HCT116 (cell line): ENCODE measurements at regions not wholly inside any gene's neighbourhood (a gene's known extent, or its start where the extent isn't known, plus 50 kb on each side); places are given as distances from the start of the nearest gene placed in this dataset.

ENCODE experiments used
- ATAC-seq: fragments of 200-7000 bp; cut with Tn5 transposase; 2 replicates; pipeline ENCODE4 v1.9.1; 2020; ENCODE audit warnings: mild to moderate bottlenecking, moderate library complexity
- BruUV-seq: library from RNA; stranded (reverse); fragments of 400-500 nt; replicated peaks from 2 replicates; lab custom pipeline; 2021; lab: Mats Ljungman, UMichigan
- CTCF ChIA-PET: fragments of 300-600 bp; sonication (Branson Sonifier 250); formaldehyde crosslinking; loops from one replicate; lab custom pipeline; 2021; ENCODE audit warnings: antibody characterized with exemption; lab: Charles Lee
- POLR2A ChIA-PET: fragments of 300-600, 350-600 bp; sonication (Branson Sonifier 250); formaldehyde crosslinking; loops from one replicate; lab custom pipeline; 2021; ENCODE audit warnings: antibody characterized with exemption; lab: Charles Lee
- RAD21 ChIA-PET, 2 experiments: fragments of 300-600 bp; sonication (Branson Sonifier 250); formaldehyde crosslinking; loops; one replicate each; lab custom pipeline; 2023; ENCODE audit warnings: low total read pairs in 2 of 2; ENCODE audit not compliant: uncharacterized antibody in 2 of 2, unreplicated experiment in 2 of 2, low non-redundant PET in 1 of 2; lab: Charles Lee
- DNase-seq: peaks from one replicate; pipeline ENCODE4 v3.0.0-alpha.2; 2010; ENCODE audit warnings: low read depth, low spot score
- H2AFZ ChIP-seq: fragments of 200-600 bp; shearing (Covaris generic), sonication (generic); 2 replicates; pipeline ENCODE4 v1.6.1; 2017; ENCODE audit warnings: low read depth, mixed run types, mixed read lengths, antibody characterized with exemption, low read length; ENCODE audit not compliant: poor library complexity, severe bottlenecking
- H3K27ac ChIP-seq: 2 replicates; pipeline ENCODE4 v1.5.1; 2012; ENCODE audit warnings: low read depth, low read length
- H3K27me3 ChIP-seq: fragments of 200-600 bp; sonication (generic); 2 replicates; pipeline ENCODE4 v1.6.1; 2016; ENCODE audit warnings: mixed run types, low read length, mixed read lengths; ENCODE audit not compliant: insufficient read depth
- H3K36me3 ChIP-seq, 2 experiments: fragments of 200-500 bp in 1 of 2; fragments of 200-600 bp in 1 of 2; sonication (Bioruptor generic) in 1 of 2; sonication (generic) in 1 of 2; 2 replicates each; pipeline versions ENCODE4 v1.5.1 to v1.6.1; 2014 to 2016; ENCODE audit warnings: low read length in 2 of 2, inconsistent platforms in 1 of 2, mixed read lengths in 1 of 2, mixed run types in 1 of 2; ENCODE audit not compliant: insufficient read depth in 2 of 2, control insufficient read depth in 1 of 2
- H3K4me1 ChIP-seq, 2 experiments: fragments of 200-600 bp in 1 of 2; sonication (generic) in 1 of 2; 2 replicates each; pipeline versions ENCODE4 v1.5.1 to v1.6.1; 2012 to 2017; ENCODE audit warnings: low read length in 2 of 2, inconsistent platforms in 1 of 2, mild to moderate bottlenecking in 1 of 2, mixed read lengths in 1 of 2, mixed run types in 1 of 2, moderate library complexity in 1 of 2; ENCODE audit not compliant: insufficient read depth in 2 of 2, control insufficient read depth in 1 of 2
- H3K4me2 ChIP-seq: fragments of 200-600 bp; sonication (generic); 2 replicates; pipeline ENCODE4 v1.6.1; 2017; ENCODE audit warnings: mixed run types, low read length, mixed read lengths
- H3K4me3 ChIP-seq, 2 experiments: fragments of 200-600 bp in 1 of 2; sonication (generic) in 1 of 2; replicated peaks in 1 of 2; 2 replicates each; pipeline ENCODE4 v1.5.1; 2011 to 2016; ENCODE audit warnings: low read length in 2 of 2, control low read depth in 1 of 2, low read depth in 1 of 2, mild to moderate bottlenecking in 1 of 2, mixed read lengths in 1 of 2, mixed run types in 1 of 2
- H3K79me2 ChIP-seq: fragments of 200-600 bp; sonication (generic); 2 replicates; pipeline ENCODE4 v1.6.1; 2017; ENCODE audit warnings: mild to moderate bottlenecking, mixed run types, low read length, moderate library complexity, mixed read lengths; ENCODE audit not compliant: insufficient read depth
- H3K9ac ChIP-seq: fragments of 200-600 bp; sonication (generic); 2 replicates; pipeline ENCODE4 v1.6.1; 2016; ENCODE audit warnings: low read length, mixed read lengths
- H3K9me2 ChIP-seq: fragments of 200-600 bp; sonication (generic), shearing (Covaris generic); 2 replicates; pipeline ENCODE4 v1.6.1; 2017; ENCODE audit warnings: mixed run types, mild to moderate bottlenecking, moderate library complexity; ENCODE audit not compliant: insufficient read depth
- H3K9me3 ChIP-seq, 2 experiments: fragments of 200-500 bp in 1 of 2; fragments of 200-600 bp in 1 of 2; sonication (Bioruptor generic) in 1 of 2; sonication (generic) in 1 of 2; 2 replicates each; pipeline ENCODE4 v1.6.1; 2014 to 2017; ENCODE audit warnings: low read length in 2 of 2, mixed read lengths in 2 of 2, inconsistent platforms in 1 of 2, low read depth in 1 of 2, mild to moderate bottlenecking in 1 of 2, mixed run types in 1 of 2, moderate library complexity in 1 of 2; ENCODE audit not compliant: control insufficient read depth in 1 of 2, insufficient read depth in 1 of 2
- H4K20me1 ChIP-seq: fragments of 200-600 bp; sonication (generic), shearing (Covaris generic); 2 replicates; pipeline ENCODE4 v1.6.1; 2017; ENCODE audit warnings: mixed run types, mild to moderate bottlenecking, moderate library complexity; ENCODE audit not compliant: insufficient read depth
- ATF3 ChIP-seq: IDR thresholded peaks from 2 replicates; pipeline ENCODE4 v1.6.1; 2012
- CEBPB ChIP-seq: IDR thresholded peaks from 2 replicates; pipeline ENCODE4 v1.6.1; 2012; ENCODE audit warnings: low read depth
- EGR1 ChIP-seq: IDR thresholded peaks from 2 replicates; pipeline ENCODE4 v1.6.1; 2012; ENCODE audit warnings: low read depth
- ELF1 ChIP-seq: IDR thresholded peaks from 2 replicates; pipeline ENCODE4 v1.6.1; 2012; ENCODE audit warnings: low read depth, borderline replicate concordance
- EZH2 ChIP-seq: fragments of 200-600 bp; sonication (generic); IDR thresholded peaks from 2 replicates; pipeline ENCODE4 v1.6.1; 2017; ENCODE audit warnings: antibody characterized with exemption, mixed run types
- EZH2phosphoT487 ChIP-seq: fragments of 200-600 bp; IDR thresholded peaks from 2 replicates; pipeline ENCODE4 v1.6.1; 2018; ENCODE audit warnings: antibody characterized with exemption, borderline replicate concordance
- FOSL1 ChIP-seq: IDR thresholded peaks from 2 replicates; pipeline ENCODE4 v1.6.1; 2012; ENCODE audit warnings: low read depth
- JUND ChIP-seq: IDR thresholded peaks from 2 replicates; pipeline ENCODE4 v1.6.1; 2012
- MAX ChIP-seq: IDR thresholded peaks from 2 replicates; pipeline ENCODE4 v1.6.1; 2012
- POLR2A ChIP-seq: IDR thresholded peaks from 2 replicates; pipeline ENCODE4 v1.7.0; 2011; ENCODE audit warnings: borderline replicate concordance; ENCODE audit not compliant: insufficient read depth, insufficient read length; ENCODE audit errors: extremely low read depth
- RAD21 ChIP-seq: IDR thresholded peaks from 2 replicates; pipeline ENCODE4 v1.6.1; 2012; ENCODE audit warnings: low read depth, mild to moderate bottlenecking
- REST ChIP-seq: IDR thresholded peaks from 2 replicates; pipeline ENCODE4 v1.6.1; 2012; ENCODE audit warnings: low read depth
- SIN3A ChIP-seq: IDR thresholded peaks from 2 replicates; pipeline ENCODE4 v1.6.1; 2012; ENCODE audit warnings: low read depth
- SP1 ChIP-seq: IDR thresholded peaks from 2 replicates; pipeline ENCODE4 v1.6.1; 2012; ENCODE audit warnings: low read depth
- SRF ChIP-seq: IDR thresholded peaks from 2 replicates; pipeline ENCODE4 v1.6.1; 2012; ENCODE audit warnings: low read depth
- TCF7L2 ChIP-seq: IDR thresholded peaks from 2 replicates; pipeline ENCODE4 v1.7.0; 2011; ENCODE audit warnings: borderline replicate concordance, inconsistent platforms; ENCODE audit not compliant: insufficient read depth, insufficient read length; ENCODE audit errors: extremely low read depth
- YY1 ChIP-seq: IDR thresholded peaks from 2 replicates; pipeline ENCODE4 v1.6.1; 2011; ENCODE audit warnings: low read length, low read depth, moderate library complexity, mild to moderate bottlenecking; ENCODE audit not compliant: insufficient replicate concordance; ENCODE audit errors: extremely low read depth
- ZBTB33 ChIP-seq: IDR thresholded peaks from 2 replicates; pipeline ENCODE4 v1.6.1; 2011; ENCODE audit warnings: mild to moderate bottlenecking, low read length, moderate library complexity; ENCODE audit not compliant: insufficient replicate concordance; ENCODE audit errors: extremely low read depth
- ZFX ChIP-seq: fragments of 450-650 bp; IDR thresholded peaks from 2 replicates; pipeline ENCODE4 v1.6.1; 2017
- ZNF274 ChIP-seq: fragments of 200-500 bp; sonication (Bioruptor generic); IDR thresholded peaks from 2 replicates; pipeline ENCODE4 v1.6.1; 2014; ENCODE audit warnings: mild to moderate bottlenecking, low read depth, low read length, inconsistent platforms
- intact Hi-C: fragments of 100-400 bp; cut with micrococcal nuclease; formaldehyde crosslinking; loops from 2 replicates; pipeline ENCODE4 v1.10.0; 2022

GRCh38 chr7:68792351-68792750 is 805.9 kb upstream of the AUTS2 start (continued):
- no peak for TF ChIP-seq EZH2
- no peak for TF ChIP-seq MAX
- TF ChIP-seq YY1 = no peak
- no peak for TF ChIP-seq ZBTB33
- no peak for TF ChIP-seq SRF
- no peak for TF ChIP-seq SP1
- TF ChIP-seq TCF7L2 = no peak

- no peaks in the 10 kb centered on the region for H3K36me3 ChIP-seq
- BruUV-seq = no TSS peak
- no peaks in the 10 kb centered on the region for H3K9me2 ChIP-seq
- no peak overlapping the region for H2AFZ ChIP-seq
- DNase-seq (no peak), ATAC-seq (no peak)
- H3K79me2 ChIP-seq = no peaks in the 10 kb centered on the region
- no peak overlapping the region for H3K27ac ChIP-seq
- H3K4me1 ChIP-seq = no peaks in the 10 kb centered on the region
- ChIA-PET CTCF (no interaction called here), RAD21 (no interaction called here), POLR2A (no interaction called here)
- H3K9ac ChIP-seq = no peak overlapping the region
- intact Hi-C loops = no loop called here
- no peaks in the 10 kb centered on the region for H4K20me1 ChIP-seq
- H3K27me3 ChIP-seq = no peaks in the 10 kb centered on the region
- no peak overlapping the region for H3K4me2 ChIP-seq
- no peak overlapping the region for H3K4me3 ChIP-seq
- no peaks in the 10 kb centered on the region; a peak in 1 of 4 replicates for H3K9me3 ChIP-seq
- no peak for TF ChIP-seq ELF1
- TF ChIP-seq REST = no peak
- TF ChIP-seq SIN3A = no peak
- no peak for TF ChIP-seq CEBPB
- TF ChIP-seq ZNF274 = no peak
- TF ChIP-seq EZH2phosphoT487 = no peak
- TF ChIP-seq ATF3 = no peak
- no peak for TF ChIP-seq SP1
- no peak for TF ChIP-seq POLR2A
- no peak for TF ChIP-seq EGR1
- no peak for TF ChIP-seq FOSL1
- no peak for TF ChIP-seq ZFX
- TF ChIP-seq JUND = no peak
- no peak for TF ChIP-seq ZBTB33
- no peak for TF ChIP-seq YY1
- no peak for TF ChIP-seq RAD21
Measured at GRCh38 chr7:68793513-68793912, 804.8 kb upstream of the AUTS2 start.
